ENCODE measurements at regions not wholly inside any gene's neighbourhood (a gene's known extent, or its start where the extent isn't known, plus 50 kb on each side); places are given as distances from the start of the nearest gene placed in this dataset.

GRCh38 chr3:110067527-110067926 is 730.2 kb upstream of the DPPA4 start:
- TF ChIP-seq CTCF (IDR thresholded peaks at IDR 0.05) (no peak), POLR2A (IDR thresholded peaks at IDR 0.05) (no peak)
